Effector memory CD8-positive, alpha-beta T cell (primary cell): ENCODE measurements at regions not wholly inside any gene's neighbourhood (a gene's known extent, or its start where the extent isn't known, plus 50 kb on each side); places are given as distances from the start of the nearest gene placed in this dataset.

Experiments
- ATAC-seq: fragments of 150-1000 bp; cut with Tn5 transposase; replicated peaks from 2 replicates; pipeline ENCODE4 v1.10.0; 2021; ENCODE audit warnings: mild to moderate bottlenecking, moderate library complexity
- DNase-seq, 3 experiments: peaks; one replicate each; pipeline ENCODE4 v3.0.0; 2021
- H3K27ac Mint-ChIP-seq, 2 donors: one replicate each; pipeline ENCODE4 v1.8.0; 2022; ENCODE audit warnings: mild to moderate bottlenecking in 2 of 2, mixed read lengths in 2 of 2, moderate library complexity in 2 of 2
- H3K27me3 Mint-ChIP-seq, 2 donors: one replicate each; pipeline ENCODE4 v1.8.0; 2022; ENCODE audit warnings: mixed read lengths in 2 of 2
- H3K36me3 Mint-ChIP-seq: one replicate; pipeline ENCODE4 v1.8.0; 2022; ENCODE audit warnings: mild to moderate bottlenecking, moderate library complexity, mixed read lengths; ENCODE audit not compliant: insufficient read depth
- H3K4me1 Mint-ChIP-seq, 2 donors: one replicate each; pipeline ENCODE4 v1.8.0; 2022; ENCODE audit warnings: low read depth in 2 of 2, mixed read lengths in 2 of 2
- H3K4me3 Mint-ChIP-seq, 2 donors: one replicate each; pipeline ENCODE4 v1.8.0; 2022; ENCODE audit warnings: mild to moderate bottlenecking in 2 of 2, mixed read lengths in 2 of 2, moderate library complexity in 2 of 2
- H3K9me3 Mint-ChIP-seq, 2 donors: one replicate each; pipeline ENCODE4 v1.8.0; 2022; ENCODE audit warnings: mixed read lengths in 2 of 2

GRCh38 chr16:48846277-48846676 is 236.3 kb upstream of the N4BP1 start:
- Mint-ChIP-seq H3K9me3 (peaks cover 4 to 7% of the 10 kb centered on the region in 2 donors), H3K36me3 (no peaks in the 10 kb centered on the region)

DNA sequence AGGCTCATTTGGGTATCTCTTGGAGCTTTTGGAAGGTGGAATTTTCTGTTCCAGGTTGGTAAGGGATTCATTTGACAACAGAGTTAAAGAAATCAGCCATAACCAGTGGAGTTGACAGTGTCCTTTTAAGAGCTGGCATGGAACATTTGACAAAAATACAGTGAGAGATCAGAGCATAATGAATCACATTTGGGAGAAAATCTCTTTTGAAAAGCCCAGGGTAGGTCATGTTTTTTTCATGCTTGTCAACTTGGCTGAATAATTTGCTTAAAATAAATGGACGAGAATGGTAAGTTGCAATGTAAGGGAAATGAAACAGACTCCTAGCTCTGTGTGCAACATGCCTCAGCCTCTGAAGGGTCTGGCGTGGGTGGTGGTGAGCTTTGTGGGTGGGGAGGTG is 235.3 kb upstream of the N4BP1 start:
- Mint-ChIP-seq H3K9me3 (peaks cover 4 to 7% of the 10 kb centered on the region in 2 donors), H3K4me3 (no peak overlapping the region), H3K4me1 (no peaks in the 10 kb centered on the region), H3K36me3 (no peaks in the 10 kb centered on the region), H3K27me3 (no peaks in the 10 kb centered on the region), H3K27ac (no peak overlapping the region)
- no peak for DNase-seq
- ATAC-seq, result no peak

More at GRCh38 chr16:48846277-48846676, 236.3 kb upstream of the N4BP1 start:
- Mint-ChIP-seq H3K27me3 (no peaks in the 10 kb centered on the region), H3K4me3 (no peak overlapping the region), H3K4me1 (no peaks in the 10 kb centered on the region), H3K27ac (no peak overlapping the region)
- DNase-seq, result no peak
- ATAC-seq, result no peak

DNA sequence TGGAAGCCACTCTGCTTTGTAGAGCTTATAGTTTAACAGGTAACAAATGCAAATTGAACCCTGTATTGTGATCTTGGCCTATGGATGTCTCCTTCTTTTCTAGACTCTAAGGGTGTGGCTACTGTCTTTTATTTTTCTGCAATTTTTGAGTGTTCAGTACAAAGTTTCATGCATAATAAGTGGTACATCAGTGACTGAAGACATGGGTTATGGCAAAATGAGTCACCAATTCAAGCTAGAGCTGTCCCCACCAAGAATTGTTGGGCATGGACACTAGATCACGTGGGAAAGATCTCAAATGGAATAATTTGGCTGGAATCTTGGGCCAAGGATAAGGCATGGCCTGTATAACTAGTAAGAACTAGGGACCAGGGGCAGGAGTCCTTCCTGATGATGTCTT is 228.4 kb upstream of the N4BP1 start:
- H3K4me3 Mint-ChIP-seq, result no peak overlapping the region
- H3K9me3 Mint-ChIP-seq, result no peaks in the 10 kb centered on the region
- no peaks in the 10 kb centered on the region for H3K27me3 Mint-ChIP-seq
- no peak overlapping the region for H3K27ac Mint-ChIP-seq
- no peaks in the 10 kb centered on the region for H3K36me3 Mint-ChIP-seq
- H3K4me1 Mint-ChIP-seq, result no peaks in the 10 kb centered on the region
- ATAC-seq (no peak), DNase-seq (no peak)

DNA sequence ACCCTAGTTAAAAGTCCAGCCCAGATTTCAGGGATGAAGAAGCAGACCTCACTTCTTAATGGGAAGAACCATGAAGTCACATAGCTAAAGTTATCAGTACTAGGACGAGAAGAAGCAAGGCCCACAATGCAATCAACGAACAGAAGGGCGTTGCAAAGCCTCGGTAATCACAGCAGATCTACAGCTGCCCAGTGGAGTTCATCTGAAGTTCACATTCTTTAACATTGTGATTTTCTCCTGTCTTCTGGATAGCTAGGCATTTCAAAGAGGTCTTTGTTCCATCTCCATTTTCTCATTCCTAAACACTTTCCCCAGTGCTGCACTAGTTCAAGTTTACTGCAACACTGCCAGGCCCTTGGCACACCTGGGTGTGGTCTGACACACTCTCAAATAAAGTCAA is 226.7 kb upstream of the N4BP1 start:
- H3K27ac Mint-ChIP-seq, result no peak overlapping the region
- H3K36me3 Mint-ChIP-seq, result no peaks in the 10 kb centered on the region
- H3K4me1 Mint-ChIP-seq, result no peaks in the 10 kb centered on the region
- no peak overlapping the region for H3K4me3 Mint-ChIP-seq
- H3K27me3 Mint-ChIP-seq, result no peaks in the 10 kb centered on the region
- no peaks in the 10 kb centered on the region for H3K9me3 Mint-ChIP-seq
- ATAC-seq, result no peak
- DNase-seq, result no peak

DNA sequence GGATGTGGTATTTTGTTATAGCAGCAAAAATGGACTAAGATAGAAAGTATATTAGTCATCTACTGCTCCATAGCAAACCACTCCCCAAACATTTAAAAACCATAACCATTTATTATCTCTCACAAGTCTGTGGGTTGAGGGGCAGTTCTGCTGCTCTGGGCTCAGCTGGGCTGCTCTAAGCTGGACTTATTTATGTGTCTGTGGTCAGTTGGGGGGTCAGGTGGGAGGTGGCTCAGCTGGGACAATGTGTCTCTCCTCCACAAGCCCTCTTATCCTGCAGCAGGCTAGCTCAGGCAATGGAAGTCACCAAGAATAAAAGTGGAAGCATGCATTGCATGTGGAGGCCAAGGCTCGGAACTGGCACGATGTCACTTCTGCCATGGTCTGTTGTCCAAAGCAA is 226.1 kb upstream of the N4BP1 start:
- Mint-ChIP-seq H3K27me3 (no peaks in the 10 kb centered on the region), H3K36me3 (no peaks in the 10 kb centered on the region), H3K4me1 (no peaks in the 10 kb centered on the region), H3K27ac (no peak overlapping the region), H3K4me3 (no peak overlapping the region), H3K9me3 (no peaks in the 10 kb centered on the region)
- no peak for DNase-seq
- ATAC-seq, result no peak

- Mint-ChIP-seq H3K9me3 (no peaks in the 10 kb centered on the region), H3K4me3 (no peak overlapping the region), H3K27ac (no peak overlapping the region), H3K4me1 (no peaks in the 10 kb centered on the region), H3K36me3 (no peaks in the 10 kb centered on the region), H3K27me3 (no peaks in the 10 kb centered on the region)
- ATAC-seq (no peak), DNase-seq (no peak)
Observed at GRCh38 chr16:48834576-48834975, 224.6 kb upstream of the N4BP1 start.

GRCh38 chr16:48833461-48833860 is 223.5 kb upstream of the N4BP1 start:
- Mint-ChIP-seq H3K4me3 (no peak overlapping the region), H3K27ac (no peak overlapping the region), H3K4me1 (no peaks in the 10 kb centered on the region), H3K36me3 (no peaks in the 10 kb centered on the region), H3K27me3 (no peaks in the 10 kb centered on the region), H3K9me3 (no peaks in the 10 kb centered on the region)
- no peak for ATAC-seq
- DNase-seq, result no peak

DNA sequence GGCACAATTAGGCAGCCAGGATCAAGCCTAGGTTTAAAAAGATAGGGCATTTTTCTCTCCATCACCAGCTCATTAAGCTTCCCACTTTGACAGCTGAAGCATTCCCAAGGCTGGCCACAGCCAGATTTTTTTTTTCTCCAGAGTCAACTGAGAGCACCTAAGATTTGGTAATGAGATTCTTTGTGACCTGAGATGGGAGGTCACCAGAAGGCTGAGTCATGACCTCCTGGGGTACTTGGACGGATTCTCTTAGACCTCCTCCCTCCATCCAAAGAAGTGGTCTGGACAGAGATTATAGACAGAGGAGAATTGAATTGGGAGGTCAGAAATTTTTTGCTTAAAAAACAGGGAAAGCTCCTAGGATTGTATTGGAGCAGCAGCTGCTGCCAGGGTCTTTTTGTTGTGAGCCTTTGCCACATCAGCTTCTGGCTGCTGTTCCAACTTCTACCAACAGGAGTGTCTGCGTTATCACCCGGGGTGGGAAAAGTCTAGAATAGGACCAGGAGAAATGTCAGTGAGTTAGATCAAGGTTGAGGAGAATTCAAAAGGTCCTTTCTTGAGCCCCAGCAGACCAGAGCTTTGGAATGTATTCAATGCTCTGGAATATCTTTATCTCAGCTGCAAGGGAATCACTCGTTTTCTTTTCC is 221.2 kb upstream of the N4BP1 start:
- H3K4me3 Mint-ChIP-seq, result no peak overlapping the region
- ATAC-seq (no peak), DNase-seq (no peak)
- H3K27me3 Mint-ChIP-seq, result no peaks in the 10 kb centered on the region
- H3K27ac Mint-ChIP-seq, result no peak overlapping the region
- H3K9me3 Mint-ChIP-seq, result peaks cover 3 to 6% of the 10 kb centered on the region in 2 donors
- H3K36me3 Mint-ChIP-seq, result peaks cover 3% of the 10 kb centered on the region
- no peaks in the 10 kb centered on the region for H3K4me1 Mint-ChIP-seq

GRCh38 chr16:48829336-48830310 is 219.6 kb upstream of the N4BP1 start:
- no peak for ATAC-seq
- H3K4me1 Mint-ChIP-seq, result no peaks in the 10 kb centered on the region
- H3K36me3 Mint-ChIP-seq, result peaks cover 3% of the 10 kb centered on the region

DNA sequence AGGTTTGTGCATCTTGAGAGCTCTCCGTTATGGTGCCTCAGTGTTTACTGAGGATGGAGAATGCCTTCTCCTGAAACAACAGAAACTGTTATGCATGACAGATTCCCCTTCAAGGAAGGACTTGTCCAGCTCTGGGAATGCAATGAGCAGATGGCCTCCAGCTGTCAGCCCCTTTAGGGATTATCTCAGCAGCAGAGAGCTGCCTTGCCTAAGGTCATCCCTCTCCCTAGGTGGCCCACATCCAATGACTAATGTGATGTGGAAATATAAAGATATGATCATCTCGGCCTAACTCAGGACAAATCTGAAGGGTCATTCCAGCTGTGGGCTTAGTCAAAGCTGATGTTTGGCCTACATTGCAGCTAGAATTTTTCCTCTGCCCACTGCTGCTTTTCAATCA is 214.3 kb upstream of the N4BP1 start:
- Mint-ChIP-seq H3K4me1 (no peaks in the 10 kb centered on the region), H3K4me3 (no peak overlapping the region), H3K9me3 (peaks cover 6 to 8% of the 10 kb centered on the region in 2 donors), H3K27ac (no peak overlapping the region), H3K36me3 (peaks cover 3% of the 10 kb centered on the region), H3K27me3 (no peaks in the 10 kb centered on the region)
- no peak for ATAC-seq
- no peak for DNase-seq

More at GRCh38 chr16:48829336-48830310, 219.6 kb upstream of the N4BP1 start:
- H3K27me3 Mint-ChIP-seq, result no peaks in the 10 kb centered on the region
- DNase-seq, result no peak
- H3K27ac Mint-ChIP-seq, result no peak overlapping the region
- no peak overlapping the region for H3K4me3 Mint-ChIP-seq
- peaks cover 5 to 8% of the 10 kb centered on the region in 2 donors for H3K9me3 Mint-ChIP-seq

- DNase-seq, result no peak
- Mint-ChIP-seq H3K4me1 (no peaks in the 10 kb centered on the region), H3K27ac (no peak overlapping the region), H3K27me3 (no peaks in the 10 kb centered on the region), H3K36me3 (no peaks in the 10 kb centered on the region), H3K9me3 (peaks cover 8% of the 10 kb centered on the region in 2 donors), H3K4me3 (no peak overlapping the region)
- ATAC-seq, result no peak
Observed at GRCh38 chr16:48822431-48822830, 212.5 kb upstream of the N4BP1 start.

DNA sequence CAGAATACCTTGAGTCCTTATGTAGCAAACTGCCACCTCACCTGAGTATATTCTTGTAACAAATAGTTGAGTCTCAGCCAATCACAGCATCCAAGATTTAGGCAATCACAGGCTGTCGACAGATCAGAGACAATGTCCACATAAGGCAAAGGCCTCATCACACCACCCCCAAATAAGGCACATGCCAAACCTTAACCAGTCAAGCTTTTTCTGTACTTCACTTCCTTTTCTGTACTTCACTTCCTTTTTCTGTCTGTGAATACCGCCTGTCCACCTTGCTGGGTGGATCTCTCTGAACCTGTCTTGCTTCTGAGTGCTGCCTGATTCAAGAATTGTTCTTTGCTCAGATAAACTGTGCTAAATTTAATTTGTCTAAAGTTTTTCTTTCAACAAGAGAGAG is 210.4 kb upstream of the N4BP1 start:
- DNase-seq (no peak), ATAC-seq (no peak)
- Mint-ChIP-seq H3K27me3 (no peaks in the 10 kb centered on the region), H3K27ac (no peak overlapping the region), H3K9me3 (peaks cover 0 to 6% of the 10 kb centered on the region in 2 donors), H3K4me1 (no peaks in the 10 kb centered on the region), H3K36me3 (no peaks in the 10 kb centered on the region), H3K4me3 (no peak overlapping the region)

- Mint-ChIP-seq H3K36me3 (no peaks in the 10 kb centered on the region), H3K4me1 (no peaks in the 10 kb centered on the region), H3K4me3 (no peak overlapping the region), H3K27me3 (no peaks in the 10 kb centered on the region), H3K9me3 (peaks cover 0 to 3% of the 10 kb centered on the region in 2 donors), H3K27ac (no peak overlapping the region)
- ATAC-seq, result no peak
- no peak for DNase-seq
Observed at GRCh38 chr16:48818257-48818656, 208.3 kb upstream of the N4BP1 start.

- H3K27me3 Mint-ChIP-seq, result peaks cover 7 to 10% of the 10 kb centered on the region in 2 donors
- ATAC-seq, result no peak
- no peak for DNase-seq
- H3K4me1 Mint-ChIP-seq, result no peaks in the 10 kb centered on the region
- peaks cover 3 to 6% of the 10 kb centered on the region in 2 donors for H3K9me3 Mint-ChIP-seq
- no peak overlapping the region for H3K4me3 Mint-ChIP-seq
- no peak overlapping the region for H3K27ac Mint-ChIP-seq
- H3K36me3 Mint-ChIP-seq, result no peaks in the 10 kb centered on the region
Observed at GRCh38 chr16:48817032-48817431, 207.1 kb upstream of the N4BP1 start.
